Inferior parietal cortex (tissue), 1 donor: ENCODE measurements at regions not wholly inside any gene's neighbourhood (a gene's known extent, or its start where the extent isn't known, plus 50 kb on each side); places are given as distances from the start of the nearest gene placed in this dataset.
"Not testable (repeated sequence)": the region's sequence is repeated elsewhere in the genome, so short reads cannot be mapped to it uniquely, and the experiment has no call there.

Experiments used
- DNase-seq: peaks from one replicate; pipeline ENCODE4 v3.0.0-alpha.2; 2016; ENCODE audit errors: extremely low spot score

DNA sequence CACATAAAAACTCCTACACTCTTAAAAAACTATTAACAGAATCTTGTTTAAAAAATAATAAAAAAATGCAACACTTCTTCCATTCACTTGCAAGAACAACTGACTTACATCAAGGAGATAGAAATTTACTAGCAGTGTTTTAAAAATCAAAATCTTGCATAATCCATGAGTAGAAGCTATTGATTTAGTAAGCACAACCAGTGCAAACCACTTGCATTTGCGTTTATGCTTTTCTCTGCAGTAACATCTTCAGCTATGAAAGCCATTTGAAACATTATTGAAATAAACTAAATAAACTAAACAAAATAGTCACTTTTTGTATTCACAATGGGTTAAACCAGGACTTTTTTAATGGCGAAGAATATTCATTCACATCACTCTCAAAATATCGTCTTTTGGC, 389.2 kb upstream of the EMCN start:
- DNase-seq = no peak

GRCh38 chr4:100900945-100901344, 383.1 kb upstream of the EMCN start:
- DNase-seq = not testable (repeated sequence)

GRCh38 chr4:100900134-100900533, 382.3 kb upstream of the EMCN start:
- no peak for DNase-seq

GRCh38 chr4:100898844-100899243, 381.0 kb upstream of the EMCN start:
- no peak for DNase-seq

DNA sequence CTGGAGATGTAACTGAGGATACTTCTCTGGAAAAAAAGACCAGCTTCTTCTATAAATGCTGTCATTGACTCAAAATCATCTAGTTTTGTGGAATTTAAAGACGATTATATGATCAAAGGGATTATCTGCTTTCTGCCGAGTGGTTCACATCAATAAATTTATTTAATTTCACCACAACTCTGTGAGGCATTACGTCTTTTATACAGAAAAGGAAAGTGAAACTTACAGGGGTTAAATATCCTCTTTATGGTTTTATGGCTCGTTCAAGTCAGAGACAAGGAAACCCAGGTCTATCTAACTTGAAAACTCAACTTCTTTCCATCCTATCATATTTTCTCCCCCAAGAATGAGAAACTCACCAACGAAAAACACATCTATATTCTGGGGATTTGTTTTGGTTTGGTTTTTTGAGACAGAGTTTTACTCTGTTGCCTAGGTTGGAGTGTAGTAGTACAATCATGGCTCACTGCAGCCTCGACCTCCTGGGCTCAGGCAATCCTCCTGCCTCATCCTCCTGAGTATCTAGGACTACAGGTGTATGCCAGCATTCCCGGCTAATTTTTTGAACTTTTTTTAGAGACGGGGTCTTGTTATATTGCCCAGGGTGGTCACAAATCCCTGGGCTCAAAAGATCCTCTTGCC, 377.9 kb upstream of the EMCN start:
- DNase-seq = no peak

GRCh38 chr4:100894339-100894870, 376.6 kb upstream of the EMCN start:
- no peak for DNase-seq

GRCh38 chr4:100891808-100892207, 374.0 kb upstream of the EMCN start:
- no peak for DNase-seq

GRCh38 chr4:100889898-100890297, 372.1 kb upstream of the EMCN start:
- DNase-seq = no peak

- no peak for DNase-seq
These were observed 371.6 kb upstream of the EMCN start for GRCh38 chr4:100889401-100889800.

GRCh38 chr4:100882661-100883060, 364.8 kb upstream of the EMCN start:
- DNase-seq = no peak

DNA sequence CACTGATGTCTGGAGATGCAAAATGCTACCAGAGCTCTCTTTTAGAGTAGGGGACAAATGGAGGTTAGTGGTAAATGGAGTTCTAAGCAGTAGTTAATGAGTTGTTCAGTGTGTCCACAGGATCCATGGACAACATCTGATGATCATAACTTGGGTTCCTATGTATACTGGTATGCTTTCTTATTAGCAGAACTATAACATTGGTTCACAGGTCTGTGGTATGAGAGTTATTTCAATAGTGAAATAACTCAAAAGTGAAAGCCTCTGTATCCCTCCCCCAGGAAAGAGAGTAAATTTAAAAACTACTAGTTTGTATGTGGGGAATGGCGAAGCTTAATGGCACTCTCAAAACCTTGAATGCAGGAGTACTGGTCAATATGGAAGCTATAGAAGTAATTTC, 363.5 kb upstream of the EMCN start:
- DNase-seq = no peak

GRCh38 chr4:100880011-100880410, 362.2 kb upstream of the EMCN start:
- DNase-seq = no peak

GRCh38 chr4:100879471-100879870, 361.6 kb upstream of the EMCN start:
- DNase-seq = no peak

GRCh38 chr4:100876546-100876945, 358.7 kb upstream of the EMCN start:
- DNase-seq = no peak

DNA sequence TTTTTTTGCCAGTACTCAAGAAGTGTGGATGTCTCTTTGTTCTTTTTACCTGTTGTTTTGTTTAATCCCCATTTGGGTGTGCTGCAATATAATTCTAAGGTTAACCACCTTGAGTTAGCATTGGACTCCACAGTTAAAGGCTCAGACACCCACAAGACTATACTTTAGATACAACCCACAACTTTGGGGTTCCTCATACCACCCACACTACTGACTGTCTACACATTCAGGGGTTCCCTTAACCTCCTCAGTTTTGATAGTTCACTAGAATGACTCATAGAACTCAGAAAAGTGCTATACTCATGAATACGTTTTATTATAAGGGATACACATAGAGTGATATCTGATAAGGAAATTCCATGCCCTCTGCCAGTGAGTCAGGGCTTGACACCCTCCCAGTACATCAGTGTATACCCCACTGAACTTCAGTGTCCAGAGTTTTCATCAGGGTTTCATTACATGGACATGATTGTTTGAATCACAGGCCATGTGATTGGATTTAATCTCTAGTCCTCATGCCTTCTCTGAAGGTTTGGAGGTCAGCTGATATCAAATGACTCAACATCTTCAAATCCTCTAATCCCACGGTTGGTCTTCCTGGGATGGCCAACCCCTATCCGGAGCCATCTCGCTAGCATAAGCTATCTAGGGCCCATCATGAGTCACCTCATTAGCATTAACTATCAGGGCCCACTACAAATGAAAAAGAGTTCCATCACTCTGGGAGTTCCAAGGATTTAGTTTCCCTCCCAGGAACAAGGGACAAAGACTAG, 357.7 kb upstream of the EMCN start:
- no peak for DNase-seq

DNA sequence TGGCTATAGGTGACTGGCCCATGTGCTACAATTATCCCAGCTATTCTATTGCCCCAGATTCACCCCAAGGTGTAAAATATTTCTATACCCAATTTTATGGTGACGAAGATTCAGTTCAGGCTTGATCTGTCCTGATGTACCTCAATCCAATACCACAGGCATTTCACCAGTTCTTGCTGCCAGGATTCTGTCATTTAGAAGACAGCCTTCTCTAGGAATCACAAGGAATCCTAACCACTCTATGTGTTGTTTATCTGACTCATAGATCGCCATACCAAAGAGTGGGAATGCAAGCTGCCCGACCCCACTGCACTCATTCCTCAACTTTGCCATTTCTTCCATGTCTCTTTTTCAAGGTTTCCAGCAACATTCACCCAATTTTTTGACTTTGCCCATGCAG, 355.0 kb upstream of the EMCN start:
- no peak for DNase-seq

DNA sequence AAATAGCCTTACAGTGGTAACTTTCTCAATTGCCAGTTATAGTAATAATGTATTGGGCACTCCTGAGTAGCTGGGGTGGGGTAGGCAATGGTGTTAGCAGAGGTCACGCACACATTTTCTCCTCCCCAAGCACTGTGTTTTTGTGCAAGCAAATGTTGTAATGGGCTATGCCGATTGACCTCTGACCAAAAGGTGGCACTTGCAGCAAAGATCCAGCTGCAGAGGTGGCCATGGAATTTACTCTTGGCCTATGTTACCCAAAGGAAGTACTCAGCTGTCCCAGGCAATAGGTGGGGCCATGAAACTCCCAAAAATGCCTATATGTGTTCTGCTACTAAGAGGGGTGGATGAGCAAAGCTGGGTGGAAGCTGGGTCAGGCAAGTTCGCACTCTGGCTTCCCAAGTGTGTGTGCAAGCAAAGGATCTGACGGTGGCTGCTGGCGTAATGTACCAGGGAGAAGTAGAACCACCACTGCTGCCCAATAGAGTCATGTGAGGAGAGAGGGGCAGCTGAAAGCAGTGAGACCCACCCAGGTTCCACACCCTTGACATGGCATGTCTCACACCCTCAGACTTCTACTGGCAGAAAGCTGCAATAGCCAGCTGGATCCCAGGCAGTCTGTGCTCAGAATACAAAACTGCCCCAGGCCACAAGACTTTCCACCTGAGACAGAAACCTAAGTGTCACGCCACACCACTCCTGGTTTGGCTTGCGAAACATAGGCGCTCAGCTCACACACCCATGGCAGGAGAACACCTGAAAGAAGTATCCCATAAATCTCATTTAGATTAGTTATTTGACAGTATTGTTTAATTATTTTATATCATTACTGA, 353.3 kb upstream of the EMCN start:
- DNase-seq = no peak

- DNase-seq = no peak
These were observed 351.5 kb upstream of the EMCN start for GRCh38 chr4:100869276-100869675.

GRCh38 chr4:100868281-100868680, 350.5 kb upstream of the EMCN start:
- DNase-seq = not testable (repeated sequence)

DNA sequence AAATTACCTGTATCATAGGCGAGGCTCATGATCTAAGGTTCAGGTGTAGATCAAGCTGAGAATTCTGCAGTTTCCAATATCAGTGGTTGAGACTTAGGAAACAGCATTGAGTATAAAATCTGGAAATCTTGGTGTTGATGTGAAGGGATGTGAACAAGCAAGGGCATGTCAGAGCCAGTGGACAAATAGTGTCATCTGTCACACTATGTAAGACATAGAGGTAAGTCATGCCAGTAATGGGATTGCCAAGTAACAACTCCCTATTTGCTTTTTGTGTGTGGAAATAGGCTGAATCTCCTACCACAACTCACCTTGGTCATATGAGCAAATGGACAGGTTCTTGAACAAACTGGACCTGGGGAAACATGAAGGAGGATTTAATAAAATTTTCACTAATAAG, 334.5 kb upstream of the EMCN start:
- DNase-seq = no peak

- DNase-seq = peak; percentile 65
These were observed 331.5 kb upstream of the EMCN start for GRCh38 chr4:100849319-100849718.

DNA sequence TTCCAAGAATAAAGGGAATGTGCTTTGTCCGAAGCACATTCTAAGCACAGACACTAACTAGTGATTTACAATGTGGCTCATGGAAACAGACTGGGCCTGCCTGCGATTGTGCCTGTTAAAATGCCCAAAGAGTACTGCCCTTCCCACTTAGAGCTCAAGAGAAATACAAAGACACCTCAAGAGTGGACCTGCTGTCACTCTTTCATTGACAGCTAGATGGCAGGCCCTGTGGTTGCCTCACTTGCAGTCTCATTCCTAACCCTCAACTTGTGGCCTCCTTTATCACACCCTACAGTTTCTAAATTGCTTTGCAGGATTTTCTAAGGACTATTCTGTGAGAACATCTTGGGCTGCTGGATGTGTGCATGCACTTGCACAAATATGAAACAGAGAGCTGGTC, 331.0 kb upstream of the EMCN start:
- DNase-seq = no peak
